HG02981 (cell line): ENCODE measurements at regions not wholly inside any gene's neighbourhood (a gene's known extent, or its start where the extent isn't known, plus 50 kb on each side); places are given as distances from the start of the nearest gene placed in this dataset.

Source experiments
- ATAC-seq: cut with Tn5 transposase; IDR thresholded peaks from one replicate; pipeline ENCODE4 v1.9.1; 2021; ENCODE audit warnings: mild to moderate bottlenecking, moderate library complexity; ENCODE audit not compliant: unreplicated experiment

DNA sequence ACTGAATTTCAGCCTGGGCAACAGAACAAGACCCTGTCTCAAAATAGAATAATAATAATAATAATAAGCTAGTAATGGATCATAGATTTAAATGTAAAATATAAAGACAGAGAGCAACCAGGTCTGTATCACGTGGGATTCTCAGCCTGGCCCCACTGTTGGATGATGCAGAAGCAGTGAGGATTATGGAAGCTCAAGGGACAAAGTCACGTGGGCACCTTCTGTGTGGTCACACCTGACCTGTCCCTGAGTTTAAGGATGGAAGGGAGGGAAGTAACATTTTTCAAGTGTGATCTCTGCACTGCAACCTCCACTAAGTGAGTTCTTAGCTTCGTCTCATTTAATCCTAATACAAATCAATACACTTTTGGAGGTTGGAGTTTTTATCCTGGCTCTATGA, 212.5 kb upstream of the IER5L start:
- ATAC-seq = no peak

DNA sequence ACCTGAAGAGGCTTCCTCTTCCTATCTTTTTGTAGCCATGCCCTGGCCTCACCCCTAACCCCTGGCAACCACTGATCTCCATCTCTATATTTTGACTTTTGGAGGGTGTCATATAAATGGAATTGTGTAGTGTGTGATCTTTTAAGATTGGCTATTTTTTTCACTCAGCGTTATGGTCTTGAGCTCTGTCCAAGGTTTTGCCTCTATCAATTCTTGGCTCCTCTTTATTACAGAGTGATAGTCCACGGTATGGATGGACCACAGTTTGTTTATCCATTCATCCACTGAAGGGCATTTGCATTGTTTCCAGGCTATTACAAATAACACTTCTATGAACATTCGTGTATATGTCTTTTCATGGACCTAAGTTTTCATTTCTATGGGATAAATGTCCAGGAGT, 209.8 kb upstream of the IER5L start:
- no peak for ATAC-seq

DNA sequence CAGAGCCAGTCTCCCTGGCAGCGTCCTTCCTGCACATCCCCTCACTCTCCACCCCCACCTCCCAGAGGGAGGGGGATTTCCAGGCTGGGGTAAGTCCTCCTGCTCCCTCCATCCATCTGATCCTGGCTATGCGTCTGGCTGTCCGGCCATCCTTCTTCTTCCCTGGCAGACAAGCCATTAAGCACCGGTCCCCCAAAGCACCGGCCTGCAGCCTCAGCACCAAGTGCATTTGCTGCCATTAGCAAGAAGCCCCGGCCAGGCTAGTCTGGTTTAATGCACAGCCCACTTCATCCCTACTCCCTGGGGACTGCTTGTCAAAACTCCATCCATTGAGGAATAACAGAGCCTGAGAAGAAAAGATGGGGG, 208.7 kb upstream of the IER5L start:
- ATAC-seq = no peak

DNA sequence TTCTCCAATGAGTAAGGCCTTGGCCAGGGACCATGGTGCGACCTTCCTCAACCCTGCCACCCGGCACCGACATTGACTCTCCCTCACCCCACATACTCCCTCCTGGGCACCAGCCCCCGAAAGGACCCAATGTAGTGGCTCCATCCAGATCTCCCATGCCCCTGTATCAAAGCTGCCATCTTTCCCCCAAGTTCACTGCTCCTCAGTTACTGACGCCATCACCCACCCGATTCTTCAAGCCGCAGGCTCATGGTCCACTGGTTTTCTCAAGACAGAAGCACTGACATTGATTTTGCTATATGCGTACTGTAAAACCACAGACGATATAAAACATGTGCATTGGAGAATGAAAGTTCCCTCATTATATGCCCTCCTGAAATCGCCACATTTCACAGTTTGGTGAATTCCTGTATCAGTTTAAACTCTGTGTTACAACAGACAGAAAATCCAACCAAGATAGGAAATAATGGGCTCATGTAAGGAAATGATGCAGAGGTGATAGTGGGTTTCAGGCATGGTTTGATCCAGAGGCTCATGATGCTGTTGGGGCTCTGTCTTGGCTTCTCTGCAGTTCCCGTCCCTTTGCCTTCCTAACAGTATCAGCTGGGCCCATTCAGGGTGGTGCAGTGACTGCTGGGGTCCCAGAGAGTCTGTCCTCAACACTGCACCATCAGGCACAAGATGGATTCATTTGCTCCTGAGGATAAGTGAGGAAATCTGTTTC, 207.3 kb upstream of the IER5L start:
- no peak for ATAC-seq

DNA sequence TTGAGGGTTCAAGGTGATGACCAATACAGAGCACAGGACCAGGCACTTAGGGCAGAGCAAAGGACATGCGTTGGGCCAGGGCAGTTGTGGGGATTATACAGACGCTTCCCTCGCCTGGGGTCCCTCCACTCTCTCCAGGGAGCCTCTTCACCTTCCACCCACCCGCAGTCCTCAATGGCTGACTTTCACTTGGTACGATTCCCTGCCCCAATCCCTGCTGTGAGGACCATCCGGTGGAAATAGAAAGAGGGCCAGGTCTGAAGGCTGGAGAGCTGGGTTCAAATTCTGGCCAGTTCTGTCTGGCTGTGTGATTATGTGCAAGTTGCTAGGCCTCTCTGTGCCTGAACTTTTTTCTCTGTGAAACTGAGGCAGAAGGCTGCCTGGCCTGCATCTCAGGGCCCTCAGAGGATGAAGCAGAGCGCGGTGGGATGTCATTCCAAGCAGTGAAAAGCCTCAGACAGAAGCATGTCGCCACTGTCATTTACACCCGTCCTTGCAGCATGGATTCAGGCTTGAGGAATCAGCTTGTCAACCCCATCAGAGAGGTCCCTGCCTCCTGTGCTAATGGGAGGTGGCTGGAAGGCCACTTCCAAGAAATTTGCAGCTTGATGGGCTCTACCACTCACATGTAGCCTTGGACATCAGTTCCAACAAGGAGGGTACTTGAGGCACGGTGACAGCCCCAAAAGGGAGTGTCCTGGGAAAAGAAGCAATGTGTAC, 206.6 kb upstream of the IER5L start:
- ATAC-seq = no peak

DNA sequence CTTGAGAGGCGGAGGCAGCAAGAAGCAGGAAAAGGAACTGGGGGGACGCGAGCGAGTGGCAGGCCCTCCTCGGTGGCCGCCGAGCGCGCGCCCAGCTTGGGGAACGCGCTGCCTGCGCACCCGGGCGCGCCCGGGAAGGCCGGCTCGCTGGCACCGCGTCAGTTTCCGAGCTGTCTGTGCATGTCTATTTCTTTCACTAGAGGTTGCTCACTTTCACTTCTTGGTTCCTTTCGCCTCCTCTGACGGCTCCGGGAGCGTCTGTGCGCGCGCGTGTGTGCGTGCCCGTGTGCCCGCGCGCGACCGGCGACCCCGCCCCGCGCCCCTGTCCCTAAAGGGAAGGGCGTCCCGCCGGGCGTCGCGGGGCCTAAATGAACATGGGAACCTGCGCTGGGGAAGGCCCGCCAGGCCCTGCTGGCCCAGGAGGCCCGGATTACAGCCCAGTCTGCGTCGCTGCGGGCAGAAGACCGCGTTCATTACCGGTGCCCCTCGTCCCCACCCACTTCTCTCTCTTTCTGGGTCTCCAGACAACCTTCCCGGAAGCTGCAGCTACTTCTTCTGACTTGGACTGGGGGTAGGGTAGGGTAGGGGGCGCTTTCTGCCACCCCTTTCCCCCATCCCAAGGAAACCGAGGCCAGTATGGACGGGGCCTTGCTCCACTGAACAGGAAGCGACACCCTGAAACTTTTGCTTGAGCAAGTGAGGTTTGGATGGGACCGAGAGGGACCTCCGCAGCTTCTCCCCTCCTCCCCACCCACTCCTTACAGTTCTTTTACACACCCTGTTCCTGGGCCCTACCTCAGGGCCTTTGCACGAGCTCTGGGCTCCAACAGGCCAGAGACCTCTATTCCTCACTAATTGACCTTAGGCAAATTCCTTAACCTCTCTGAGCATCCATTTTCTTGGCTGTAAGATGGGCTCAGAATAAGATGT, 205.8 kb upstream of the IER5L start:
- no peak for ATAC-seq

DNA sequence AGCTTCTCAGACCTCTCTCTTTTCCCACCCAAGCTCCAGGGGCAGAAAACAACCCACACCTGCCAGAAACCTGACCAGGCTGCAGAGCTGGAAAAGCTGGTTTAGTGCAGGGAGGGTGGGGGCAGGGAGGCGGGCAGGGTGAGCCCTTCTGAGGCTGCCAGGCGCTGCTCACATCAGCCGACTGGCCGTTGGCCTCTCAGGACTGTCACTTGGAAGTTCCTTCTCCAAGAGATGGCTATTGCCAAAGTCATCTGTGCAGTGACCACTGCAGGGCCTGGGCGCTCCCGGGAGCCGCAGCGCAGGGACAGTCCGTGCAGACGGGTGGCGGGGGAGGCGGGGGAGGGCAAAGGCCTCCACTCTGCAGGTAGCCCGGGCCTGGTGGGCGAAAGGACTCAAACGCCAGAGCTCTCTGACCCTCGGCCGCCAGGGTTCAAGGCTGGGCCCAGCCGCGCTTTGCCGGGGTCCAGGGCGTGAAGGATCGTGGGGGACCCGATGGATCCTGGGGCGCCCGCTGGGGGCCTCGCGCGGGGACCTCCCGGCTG, 205.0 kb upstream of the IER5L start:
- no peak for ATAC-seq

DNA sequence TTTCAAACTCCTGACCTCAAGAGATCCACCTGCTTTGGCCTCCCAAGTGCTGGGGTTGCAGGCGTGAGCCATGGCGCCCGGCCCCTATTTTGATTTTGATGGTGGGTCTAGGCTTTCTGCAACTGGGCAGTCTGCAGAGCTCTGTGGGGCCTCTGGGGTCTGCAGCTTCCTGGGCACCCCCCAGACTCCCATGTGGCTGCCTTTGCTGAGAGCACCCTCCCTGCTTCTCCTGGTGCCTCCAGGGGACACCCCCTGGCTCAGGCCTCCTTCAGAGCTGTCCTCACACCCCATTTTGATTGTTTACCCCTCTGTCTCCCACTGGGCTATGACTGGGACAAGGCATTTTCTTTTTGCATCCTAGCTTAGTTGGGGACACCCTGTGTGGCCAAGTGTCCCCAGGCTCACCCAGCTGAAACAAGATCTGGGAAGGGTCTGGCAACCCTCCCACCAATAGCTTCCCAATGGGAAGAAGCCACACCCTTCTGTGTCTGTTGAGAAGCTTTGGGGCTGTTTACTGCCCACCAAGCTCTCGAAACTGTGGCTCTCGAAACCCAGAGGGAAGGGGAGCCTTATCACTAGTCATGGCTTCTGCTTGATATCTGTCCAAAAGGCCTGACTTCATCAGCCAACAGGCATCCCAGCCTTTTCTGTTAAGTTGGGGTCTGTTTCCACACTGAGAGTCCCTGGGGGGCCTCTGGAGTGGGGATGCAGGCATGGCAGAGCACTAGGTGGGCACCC, 204.4 kb upstream of the IER5L start:
- no peak for ATAC-seq

DNA sequence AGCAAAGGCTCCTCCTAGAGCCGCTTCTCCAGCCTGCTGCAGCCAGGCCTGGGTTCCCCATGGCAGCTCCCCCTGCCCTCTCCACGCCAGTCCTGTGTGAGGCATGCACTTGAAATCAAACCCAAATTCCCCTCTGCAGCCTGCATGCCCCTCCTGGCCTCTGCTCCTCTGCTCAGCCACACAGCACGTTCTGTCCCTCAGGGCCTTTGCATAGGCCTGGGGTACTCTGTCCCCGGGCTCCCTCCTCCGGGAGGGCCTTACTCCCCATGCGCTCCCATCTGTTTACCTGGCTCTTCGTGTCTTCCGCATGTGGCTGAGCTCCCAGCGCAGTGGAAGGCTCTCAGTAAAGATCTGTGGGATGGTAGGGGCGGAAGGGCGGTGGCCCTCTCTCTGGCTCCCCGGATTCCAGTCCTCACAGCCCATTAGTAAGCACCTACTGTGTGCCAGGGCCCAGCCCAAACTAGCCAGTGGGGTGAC, 203.5 kb upstream of the IER5L start:
- no peak for ATAC-seq

DNA sequence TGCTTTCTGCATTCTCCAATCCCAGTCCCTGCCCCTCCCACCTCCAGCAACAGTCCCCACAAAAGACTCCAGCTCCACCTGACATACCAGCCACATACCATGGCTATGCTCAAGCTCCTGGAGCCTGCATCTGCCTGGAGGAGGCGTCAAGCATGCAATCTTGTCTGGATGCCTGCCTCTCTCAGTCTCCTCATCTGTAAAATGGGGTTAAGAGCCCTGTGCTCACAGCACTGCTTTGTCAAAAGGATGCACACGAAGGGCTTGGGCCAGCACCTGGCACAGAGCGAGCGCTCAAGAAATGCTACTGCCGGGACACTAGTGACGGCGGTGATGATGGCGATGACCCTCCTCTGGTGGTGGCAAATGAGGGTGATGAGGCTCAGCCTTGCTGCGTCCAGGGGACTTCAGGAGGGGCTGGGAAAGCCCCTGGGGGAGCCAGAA, 202.9 kb upstream of the IER5L start:
- no peak for ATAC-seq

DNA sequence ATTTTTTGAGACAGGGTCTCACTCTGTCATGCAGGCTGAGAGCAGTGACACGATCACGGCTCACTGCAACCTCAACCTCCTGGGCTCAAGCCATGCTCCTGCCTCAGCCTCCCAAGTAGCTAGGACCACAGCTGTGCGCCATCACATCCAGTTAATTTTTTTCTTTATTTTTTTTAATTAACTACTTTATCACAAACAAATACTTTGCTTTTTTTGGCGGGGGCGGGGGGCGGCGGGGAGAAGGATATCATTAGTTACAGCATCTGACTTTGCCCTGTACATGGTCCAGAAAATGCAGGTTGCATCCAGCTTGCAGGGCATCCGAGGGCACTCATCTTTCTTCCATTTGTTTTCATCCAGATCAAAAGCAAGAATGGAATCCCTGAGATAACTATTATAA, 201.8 kb upstream of the IER5L start:
- no peak for ATAC-seq

DNA sequence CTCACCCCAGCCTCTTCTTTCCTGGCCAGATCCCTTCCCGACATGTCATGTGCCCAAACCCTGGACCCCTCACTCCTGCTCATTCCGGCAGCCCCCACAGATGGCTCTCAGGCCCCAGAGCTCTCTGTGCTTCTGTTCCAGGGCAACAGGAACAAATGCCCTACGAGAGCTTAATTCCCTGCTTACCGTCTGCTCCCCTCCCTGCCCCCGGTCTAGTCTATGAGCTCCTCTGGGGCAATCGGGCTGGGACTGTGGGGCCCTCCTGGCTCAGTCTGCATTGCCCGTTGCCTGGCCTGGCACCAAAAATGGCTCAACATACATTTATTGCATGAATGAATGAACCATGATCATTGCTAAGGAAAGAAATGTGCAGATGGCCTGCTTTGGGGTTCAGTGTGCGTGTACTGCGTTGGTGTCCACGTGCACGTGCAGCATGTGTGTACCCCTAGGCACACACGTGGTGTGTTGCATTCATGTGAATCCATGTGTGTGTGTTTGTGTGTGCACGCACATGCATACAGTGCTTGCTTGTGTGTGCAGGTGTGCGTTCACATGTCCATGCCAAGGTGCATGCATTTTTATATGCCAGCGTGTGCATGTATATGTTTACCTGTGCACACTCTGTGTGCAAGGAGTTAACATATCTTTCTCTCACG, 201.2 kb upstream of the IER5L start:
- no peak for ATAC-seq

DNA sequence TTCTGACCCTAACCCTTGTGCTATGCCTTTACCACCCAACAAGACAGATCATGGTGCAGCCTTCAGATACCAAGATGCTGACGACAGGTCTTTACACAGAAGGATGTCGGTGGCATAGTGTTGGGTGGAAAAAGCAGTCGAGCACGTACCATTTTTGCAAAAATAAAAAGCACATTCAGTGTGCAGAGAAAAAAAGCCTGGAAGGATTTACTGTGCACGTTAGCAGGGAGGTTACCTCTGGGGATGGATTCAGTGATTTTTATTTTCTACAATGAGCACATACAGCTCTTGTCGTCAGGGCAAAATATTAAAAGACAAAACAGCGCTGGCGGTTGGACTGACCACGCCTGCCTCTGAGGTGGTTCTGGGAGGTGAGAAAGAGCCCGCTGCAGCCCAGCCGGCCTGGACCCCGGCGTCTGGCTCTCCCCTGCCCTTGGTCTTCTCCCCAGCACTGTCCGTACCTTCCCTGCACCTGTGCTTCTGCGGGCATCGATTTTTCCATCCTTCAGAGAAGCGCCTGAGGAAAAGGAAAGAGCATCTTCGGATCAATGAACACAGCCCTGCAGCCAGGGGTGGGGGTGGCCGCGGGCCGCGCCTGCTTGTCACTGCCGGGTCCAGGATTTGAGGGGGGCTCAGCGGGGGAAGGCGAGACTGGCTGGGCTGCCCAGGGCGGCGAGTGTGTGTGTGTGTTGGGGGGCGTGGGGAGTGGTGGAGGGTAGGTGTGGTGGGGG, 200.0 kb upstream of the IER5L start:
- ATAC-seq = no peak

DNA sequence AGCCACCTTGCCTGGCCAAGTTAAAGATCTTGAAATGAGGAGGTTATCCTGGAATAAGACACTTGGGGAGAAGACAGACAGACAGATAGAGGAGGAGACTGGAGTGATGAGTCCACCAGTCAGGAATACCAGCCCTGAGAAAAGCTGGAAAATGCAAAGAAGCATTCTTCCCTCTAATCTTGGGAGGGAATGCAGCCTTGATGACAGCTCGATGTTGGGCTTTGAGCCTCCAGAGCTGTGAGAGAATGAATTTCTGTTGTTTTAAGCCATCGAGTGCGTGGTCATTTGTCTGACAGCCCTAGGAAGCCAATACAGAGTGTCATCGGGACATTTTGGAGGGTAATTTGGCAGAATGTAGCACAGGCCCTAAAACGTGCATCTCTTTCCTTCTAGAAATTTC, 199.1 kb upstream of the IER5L start:
- ATAC-seq = no peak

DNA sequence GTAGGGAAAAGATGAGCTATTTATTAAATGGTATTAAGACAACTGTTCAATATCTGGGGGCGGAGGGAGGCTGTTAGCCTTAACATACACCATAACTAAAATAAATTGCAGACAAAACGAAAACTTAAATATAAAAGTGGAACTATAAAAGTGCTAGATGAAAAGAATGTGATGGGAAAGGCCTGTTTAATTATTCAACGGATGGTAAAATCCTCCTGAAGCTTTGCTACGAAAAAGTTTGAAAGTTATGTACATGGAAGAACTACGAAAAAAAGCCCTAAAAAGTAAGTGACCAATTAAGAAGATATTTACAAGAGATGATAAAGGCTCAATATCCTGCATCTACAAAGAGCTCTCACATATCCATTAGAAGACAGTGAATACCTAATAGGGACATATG, 197.8 kb upstream of the IER5L start:
- no peak for ATAC-seq

DNA sequence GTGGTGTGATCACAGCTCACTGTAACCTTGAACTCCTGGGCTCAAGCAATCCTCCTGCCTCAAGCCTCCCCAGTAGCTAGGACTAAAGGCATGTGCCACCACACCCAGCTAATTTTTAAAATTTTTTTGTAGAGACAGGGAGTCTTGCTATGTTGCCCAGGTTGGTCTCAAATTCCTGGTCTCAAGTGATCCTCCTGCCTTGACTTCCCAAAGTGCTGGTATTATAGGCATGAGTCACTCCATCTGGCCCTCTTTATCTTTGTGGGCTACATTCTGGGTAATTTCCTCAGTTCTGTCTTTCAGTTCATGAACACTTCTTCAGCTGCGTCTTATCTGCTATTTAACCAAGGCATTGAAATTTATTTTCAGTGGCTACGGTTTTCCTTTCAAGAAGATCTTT, 196.6 kb upstream of the IER5L start:
- ATAC-seq = no peak

DNA sequence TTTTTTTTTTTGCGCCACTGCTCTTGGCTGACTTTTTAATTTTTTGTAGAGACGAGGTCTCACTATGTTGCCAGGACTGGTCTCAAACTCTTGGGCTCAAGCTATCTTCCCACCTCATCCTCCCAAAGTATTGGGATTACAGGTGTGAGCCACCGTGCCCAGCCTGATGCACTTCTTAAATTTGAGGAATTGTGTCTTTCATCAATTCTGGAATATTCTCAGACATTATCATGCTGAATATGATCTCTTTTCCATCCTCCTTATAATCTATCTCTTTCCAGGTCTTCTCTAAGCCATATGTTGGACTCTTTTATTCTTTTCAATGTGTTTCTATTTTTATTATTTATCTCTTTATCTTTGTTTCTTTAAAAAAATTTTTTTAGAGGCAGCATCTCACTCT, 196.2 kb upstream of the IER5L start:
- no peak for ATAC-seq

DNA sequence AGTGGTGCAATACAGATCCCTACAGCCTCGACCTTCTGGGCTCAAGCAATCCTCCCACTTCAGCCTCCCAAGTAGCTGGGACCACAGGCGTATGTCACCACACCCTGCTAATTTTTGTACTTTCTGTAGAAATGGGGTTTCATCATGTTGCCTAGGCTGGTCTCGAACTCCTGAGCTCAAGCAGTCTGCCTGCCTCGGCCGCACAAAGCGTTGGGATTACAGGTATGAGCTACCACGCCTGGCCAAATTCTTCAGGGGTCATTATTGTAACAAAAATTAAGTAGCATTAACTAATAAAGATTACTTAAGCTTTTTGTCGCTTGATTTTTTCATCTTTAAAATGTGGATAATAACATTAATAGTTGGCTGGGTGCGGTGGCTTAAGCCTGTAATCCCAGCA, 195.3 kb upstream of the IER5L start:
- ATAC-seq = no peak

DNA sequence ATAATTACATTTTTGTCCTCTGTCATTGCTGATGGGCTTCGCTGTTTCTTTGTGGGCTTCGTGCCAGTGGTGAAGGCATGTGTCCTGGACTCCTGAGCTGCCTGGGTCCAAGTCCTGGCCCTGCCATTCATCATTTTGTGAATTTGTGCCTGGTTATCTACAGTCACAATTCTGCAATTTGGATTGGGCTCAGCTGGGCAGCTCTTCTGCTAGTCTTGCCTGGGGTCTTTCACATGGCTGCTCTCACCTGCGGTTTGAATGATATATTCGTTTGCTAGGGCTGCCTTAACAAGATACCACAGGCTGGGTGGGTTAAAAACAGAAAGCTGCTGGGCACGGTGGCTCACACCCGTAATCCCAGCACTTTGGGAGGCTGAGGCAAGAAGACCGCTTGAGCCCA, 192.7 kb upstream of the IER5L start:
- ATAC-seq = no peak
